Parathyroid adenoma (tissue), 2 donors: ENCODE measurements at regions not wholly inside any gene's neighbourhood (a gene's known extent, or its start where the extent isn't known, plus 50 kb on each side); places are given as distances from the start of the nearest gene placed in this dataset.
"Not testable (repeated sequence)": the region's sequence is repeated elsewhere in the genome, so short reads cannot be mapped to it uniquely, and the experiment has no call there.

Experiments
- H2AFZ ChIP-seq: fragments of 300-600 bp; sonication (generic); one replicate; pipeline ENCODE4 v1.7.0; 2017; ENCODE audit warnings: antibody characterized with exemption, mild to moderate bottlenecking
- H3K27ac ChIP-seq: fragments of 300-600 bp; sonication (generic); one replicate; pipeline ENCODE4 v1.7.0; 2017
- H3K27me3 ChIP-seq: fragments of 300-600 bp; sonication (generic); one replicate; pipeline ENCODE4 v1.7.0; 2017; ENCODE audit warnings: low read length; ENCODE audit not compliant: control insufficient read depth, insufficient read depth
- H3K36me3 ChIP-seq: fragments of 300-600 bp; sonication (generic); one replicate; pipeline ENCODE4 v1.7.0; 2017; ENCODE audit warnings: low read length; ENCODE audit not compliant: control insufficient read depth, insufficient read depth
- H3K4me1 ChIP-seq: fragments of 300-600 bp; sonication (generic); one replicate; pipeline ENCODE4 v1.7.0; 2017; ENCODE audit warnings: control low read depth
- H3K4me2 ChIP-seq: fragments of 300-600 bp; sonication (generic); one replicate; pipeline ENCODE4 v1.7.0; 2017; ENCODE audit warnings: low read length
- H3K4me3 ChIP-seq: fragments of 300-600 bp; sonication (generic); one replicate; pipeline ENCODE4 v1.7.0; 2017; ENCODE audit warnings: low read depth, low read length
- H3K79me2 ChIP-seq: fragments of 300-600 bp; sonication (generic); one replicate; pipeline ENCODE4 v1.7.0; 2017; ENCODE audit warnings: control low read depth
- H3K9ac ChIP-seq: fragments of 300-600 bp; sonication (generic); one replicate; pipeline ENCODE4 v1.7.0; 2017; ENCODE audit warnings: mild to moderate bottlenecking
- H3K9me3 ChIP-seq: fragments of 300-600 bp; sonication (generic); one replicate; pipeline ENCODE4 v1.7.0; 2017; ENCODE audit warnings: low read length; ENCODE audit not compliant: control insufficient read depth
- TF ChIP-seq, protein P1 (sequence below): fragments of 300-600 bp; sonication (generic); IDR thresholded peaks from one replicate; pipeline ENCODE4 v1.7.0; 2017; ENCODE audit warnings: antibody characterized with exemption, mild to moderate bottlenecking
- donor health status: primary hyperparathyroidism.

DNA sequence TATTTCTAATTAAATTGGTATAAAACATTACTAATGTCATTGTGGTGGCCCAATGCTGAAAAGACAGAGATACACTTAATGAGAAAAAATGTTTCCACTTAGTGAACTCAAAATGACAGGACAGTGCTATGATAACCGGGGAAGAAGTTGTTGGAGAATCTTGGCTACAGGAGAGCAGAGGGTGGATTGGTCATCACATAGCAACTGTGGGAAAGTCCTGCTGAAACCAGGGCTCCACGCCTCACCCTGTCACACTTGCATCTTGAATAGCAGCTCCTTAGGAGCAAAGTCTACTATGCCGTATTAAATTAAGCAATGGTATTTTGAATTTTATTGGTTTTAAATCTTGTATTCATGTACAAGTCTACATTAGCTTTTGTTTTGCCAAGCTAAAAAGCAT is 225.5 kb downstream of the KLF6 start:
- Histone ChIP-seq H3K9ac (no peak overlapping the region), H3K4me1 (no peaks in the 10 kb centered on the region), H3K79me2 (no peaks in the 10 kb centered on the region), H3K27ac (no peak overlapping the region), H3K4me3 (no peak overlapping the region), H3K36me3 (no peaks in the 10 kb centered on the region), H3K9me3 (no peaks in the 10 kb centered on the region), H3K27me3 (no peaks in the 10 kb centered on the region), H3K4me2 (no peak overlapping the region), H2AFZ (no peak overlapping the region)
- TF ChIP-seq, protein P1, sequence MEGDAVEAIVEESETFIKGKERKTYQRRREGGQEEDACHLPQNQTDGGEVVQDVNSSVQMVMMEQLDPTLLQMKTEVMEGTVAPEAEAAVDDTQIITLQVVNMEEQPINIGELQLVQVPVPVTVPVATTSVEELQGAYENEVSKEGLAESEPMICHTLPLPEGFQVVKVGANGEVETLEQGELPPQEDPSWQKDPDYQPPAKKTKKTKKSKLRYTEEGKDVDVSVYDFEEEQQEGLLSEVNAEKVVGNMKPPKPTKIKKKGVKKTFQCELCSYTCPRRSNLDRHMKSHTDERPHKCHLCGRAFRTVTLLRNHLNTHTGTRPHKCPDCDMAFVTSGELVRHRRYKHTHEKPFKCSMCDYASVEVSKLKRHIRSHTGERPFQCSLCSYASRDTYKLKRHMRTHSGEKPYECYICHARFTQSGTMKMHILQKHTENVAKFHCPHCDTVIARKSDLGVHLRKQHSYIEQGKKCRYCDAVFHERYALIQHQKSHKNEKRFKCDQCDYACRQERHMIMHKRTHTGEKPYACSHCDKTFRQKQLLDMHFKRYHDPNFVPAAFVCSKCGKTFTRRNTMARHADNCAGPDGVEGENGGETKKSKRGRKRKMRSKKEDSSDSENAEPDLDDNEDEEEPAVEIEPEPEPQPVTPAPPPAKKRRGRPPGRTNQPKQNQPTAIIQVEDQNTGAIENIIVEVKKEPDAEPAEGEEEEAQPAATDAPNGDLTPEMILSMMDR, result no peak

GRCh38 chr10:3559011-3559410 is 226.0 kb downstream of the KLF6 start:
- Histone ChIP-seq H3K9ac (no peak overlapping the region), H3K27ac (no peak overlapping the region), H3K4me3 (no peak overlapping the region), H3K4me1 (no peaks in the 10 kb centered on the region), H3K4me2 (no peak overlapping the region), H2AFZ (no peak overlapping the region), H3K79me2 (no peaks in the 10 kb centered on the region), H3K27me3 (no peaks in the 10 kb centered on the region), H3K36me3 (no peaks in the 10 kb centered on the region), H3K9me3 (no peaks in the 10 kb centered on the region)
- TF ChIP-seq, protein P1, result no peak

- not testable (repeated sequence) for H3K9me3 ChIP-seq, H3K4me1 ChIP-seq, H2AFZ ChIP-seq, H3K79me2 ChIP-seq, H3K36me3 ChIP-seq, H3K9ac ChIP-seq, H3K4me3 ChIP-seq, H3K4me2 ChIP-seq, H3K27ac ChIP-seq, H3K27me3 ChIP-seq
These were observed 228.6 kb downstream of the KLF6 start for GRCh38 chr10:3556191-3557017.

- H3K9ac ChIP-seq, result no peak overlapping the region
- no peaks in the 10 kb centered on the region for H3K79me2 ChIP-seq
- H2AFZ ChIP-seq, result no peak overlapping the region
- H3K4me1 ChIP-seq, result no peaks in the 10 kb centered on the region
- H3K4me3 ChIP-seq, result no peak overlapping the region
- TF ChIP-seq, protein P1, result no peak
- no peak overlapping the region for H3K27ac ChIP-seq
- H3K4me2 ChIP-seq, result no peak overlapping the region
- no peaks in the 10 kb centered on the region for H3K9me3 ChIP-seq
- no peaks in the 10 kb centered on the region for H3K36me3 ChIP-seq
- H3K27me3 ChIP-seq, result no peaks in the 10 kb centered on the region
These were observed 230.9 kb downstream of the KLF6 start for GRCh38 chr10:3554121-3554522.

- Histone ChIP-seq H3K4me1 (no peaks in the 10 kb centered on the region), H3K27ac (no peak overlapping the region), H3K4me2 (no peak overlapping the region), H3K27me3 (no peaks in the 10 kb centered on the region), H3K79me2 (no peaks in the 10 kb centered on the region), H3K9ac (no peak overlapping the region), H3K4me3 (no peak overlapping the region), H2AFZ (no peak overlapping the region), H3K36me3 (peaks cover 2% of the 10 kb centered on the region), H3K9me3 (no peaks in the 10 kb centered on the region)
- TF ChIP-seq, protein P1, result no peak
These were observed 232.7 kb downstream of the KLF6 start for GRCh38 chr10:3552281-3552680.
